MM.1S (cell line): ENCODE measurements at regions not wholly inside any gene's neighbourhood (a gene's known extent, or its start where the extent isn't known, plus 50 kb on each side); places are given as distances from the start of the nearest gene placed in this dataset.

Source experiments
- DNase-seq: peaks from one replicate; pipeline ENCODE4 v3.0.0-alpha.2; 2015
- H2AFZ ChIP-seq: fragments of 300-600 bp; sonication (generic); 2 replicates; pipeline ENCODE4 v1.6.0; 2016; ENCODE audit warnings: antibody characterized with exemption, low read length
- H3F3A ChIP-seq: fragments of 300-600 bp; sonication (generic); 2 replicates; pipeline ENCODE4 v1.6.1; 2016; ENCODE audit warnings: mild to moderate bottlenecking, antibody characterized with exemption, low read length, moderate library complexity, mixed read lengths; ENCODE audit not compliant: insufficient read depth
- H3K27ac ChIP-seq: fragments of 300-600 bp; sonication (generic); 2 replicates; pipeline ENCODE4 v1.5.1; 2016; ENCODE audit warnings: mild to moderate bottlenecking, low read length
- H3K27me3 ChIP-seq: fragments of 300-600 bp; sonication (generic); replicated peaks from 2 replicates; pipeline ENCODE4 v1.6.0; 2016; ENCODE audit warnings: low read length; ENCODE audit not compliant: insufficient read depth
- H3K36me3 ChIP-seq: fragments of 300-600 bp; sonication (generic); replicated peaks from 2 replicates; pipeline ENCODE4 v1.6.1; 2016; ENCODE audit warnings: mild to moderate bottlenecking, low read length, mixed read lengths; ENCODE audit not compliant: insufficient read depth
- H3K4me1 ChIP-seq: fragments of 300-600 bp; sonication (generic); 2 replicates; pipeline ENCODE4 v1.6.1; 2016; ENCODE audit warnings: low read length, mixed read lengths
- H3K4me2 ChIP-seq: fragments of 300-600 bp; sonication (generic); 2 replicates; pipeline ENCODE4 v1.6.0; 2016; ENCODE audit warnings: low read depth, low read length
- H3K4me3 ChIP-seq: fragments of 300-600 bp; sonication (generic); 2 replicates; pipeline ENCODE4 v1.5.1; 2016; ENCODE audit warnings: low read length, mixed read lengths
- H3K79me2 ChIP-seq: fragments of 300-600 bp; sonication (generic); 2 replicates; pipeline ENCODE4 v1.6.1; 2016; ENCODE audit warnings: mixed run types, low read length, mixed read lengths
- H3K9ac ChIP-seq: fragments of 300-600 bp; sonication (generic); 2 replicates; pipeline ENCODE4 v1.6.1; 2016; ENCODE audit warnings: low read length, mixed read lengths
- H3K9me2 ChIP-seq: fragments of 300-600 bp; sonication (generic); replicated peaks from 2 replicates; pipeline ENCODE4 v1.6.1; 2016; ENCODE audit warnings: mild to moderate bottlenecking, low read length, mixed read lengths; ENCODE audit not compliant: insufficient read depth
- H3K9me3 ChIP-seq: fragments of 300-600 bp; sonication (generic); replicated peaks from 2 replicates; pipeline ENCODE4 v1.6.1; 2016; ENCODE audit warnings: mild to moderate bottlenecking, low read length, mixed read lengths; ENCODE audit not compliant: insufficient read depth
- H4K20me1 ChIP-seq: fragments of 300-600 bp; sonication (generic); 2 replicates; pipeline ENCODE4 v1.6.1; 2016; ENCODE audit warnings: mild to moderate bottlenecking, low read length, moderate library complexity, mixed read lengths; ENCODE audit not compliant: insufficient read depth
- EZH2 ChIP-seq: fragments of 300-600 bp; sonication (generic); optimal IDR thresholded peaks from 2 replicates; pipeline ENCODE3; 2017; ENCODE audit warnings: low read depth, mild to moderate bottlenecking, antibody characterized with exemption, low read length, mixed read lengths
- EZH2phosphoT487 ChIP-seq: fragments of 300-600 bp; sonication (generic); IDR thresholded peaks from 2 replicates; pipeline ENCODE4 v1.6.1; 2018; ENCODE audit warnings: antibody characterized with exemption, low read length
- TF ChIP-seq, protein P1 (sequence below): fragments of 300-600 bp; sonication (generic); IDR thresholded peaks from 2 replicates; pipeline ENCODE4 v1.5.1; 2016; ENCODE audit warnings: antibody characterized with exemption, low read length, mixed read lengths

DNA sequence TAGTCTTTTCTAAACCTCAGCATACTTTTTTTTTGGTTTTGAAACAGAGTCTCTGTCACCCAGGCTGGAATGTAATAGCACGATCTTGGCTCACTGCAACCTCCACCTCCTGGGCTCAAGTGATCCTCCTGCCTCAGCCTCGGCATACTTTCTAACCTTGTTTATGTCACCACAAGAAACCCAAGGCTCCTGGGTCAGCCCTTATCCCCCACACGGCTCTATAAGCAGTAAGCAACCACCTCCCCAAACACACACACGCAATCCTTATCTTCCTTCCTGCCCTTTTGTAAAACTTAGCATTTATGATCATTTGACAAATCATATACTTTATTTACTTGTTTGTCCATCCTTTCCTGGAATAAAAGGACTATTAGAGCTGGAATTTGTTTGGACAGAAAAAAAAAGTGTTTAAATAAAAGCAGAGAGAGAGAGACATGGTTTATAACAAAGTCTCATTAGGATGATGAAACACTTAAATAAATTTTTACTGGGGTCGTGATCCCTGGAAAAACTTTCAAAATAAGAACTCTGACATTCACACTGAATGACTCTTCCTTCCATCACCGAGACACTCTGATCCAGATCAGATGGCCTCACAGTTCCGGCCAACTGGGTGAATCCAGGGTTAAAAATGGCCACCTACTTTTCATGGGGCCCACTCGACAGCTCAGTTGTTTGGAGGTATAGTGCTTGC, 72.7 kb upstream of the PIK3CG start:
- Histone ChIP-seq H3K9me2 (no peaks in the 10 kb centered on the region), H3K27me3 (no peaks in the 10 kb centered on the region), H3K4me3 (no peak overlapping the region), H3K4me1 (no peaks in the 10 kb centered on the region), H3K9ac (no peak overlapping the region), H3K4me2 (no peak overlapping the region), H3K36me3 (no peaks in the 10 kb centered on the region), H3K27ac (no peak overlapping the region), H3K9me3 (no peaks in the 10 kb centered on the region), H3F3A (no peaks in the 10 kb centered on the region), H4K20me1 (no peaks in the 10 kb centered on the region), H3K79me2 (no peaks in the 10 kb centered on the region), H2AFZ (no peak overlapping the region)
- TF ChIP-seq, protein P1, sequence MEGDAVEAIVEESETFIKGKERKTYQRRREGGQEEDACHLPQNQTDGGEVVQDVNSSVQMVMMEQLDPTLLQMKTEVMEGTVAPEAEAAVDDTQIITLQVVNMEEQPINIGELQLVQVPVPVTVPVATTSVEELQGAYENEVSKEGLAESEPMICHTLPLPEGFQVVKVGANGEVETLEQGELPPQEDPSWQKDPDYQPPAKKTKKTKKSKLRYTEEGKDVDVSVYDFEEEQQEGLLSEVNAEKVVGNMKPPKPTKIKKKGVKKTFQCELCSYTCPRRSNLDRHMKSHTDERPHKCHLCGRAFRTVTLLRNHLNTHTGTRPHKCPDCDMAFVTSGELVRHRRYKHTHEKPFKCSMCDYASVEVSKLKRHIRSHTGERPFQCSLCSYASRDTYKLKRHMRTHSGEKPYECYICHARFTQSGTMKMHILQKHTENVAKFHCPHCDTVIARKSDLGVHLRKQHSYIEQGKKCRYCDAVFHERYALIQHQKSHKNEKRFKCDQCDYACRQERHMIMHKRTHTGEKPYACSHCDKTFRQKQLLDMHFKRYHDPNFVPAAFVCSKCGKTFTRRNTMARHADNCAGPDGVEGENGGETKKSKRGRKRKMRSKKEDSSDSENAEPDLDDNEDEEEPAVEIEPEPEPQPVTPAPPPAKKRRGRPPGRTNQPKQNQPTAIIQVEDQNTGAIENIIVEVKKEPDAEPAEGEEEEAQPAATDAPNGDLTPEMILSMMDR: no peak
- no peak for TF ChIP-seq EZH2
- TF ChIP-seq EZH2phosphoT487: no peak
- DNase-seq: no peak

GRCh38 chr7:106793015-106793975, 71.8 kb upstream of the PIK3CG start:
- no peak overlapping the region for H3K27ac ChIP-seq
- H3K4me3 ChIP-seq: no peak overlapping the region
- no peaks in the 10 kb centered on the region for H3K79me2 ChIP-seq
- H3K27me3 ChIP-seq: no peaks in the 10 kb centered on the region
- H3K9ac ChIP-seq: no peak overlapping the region
- H3K36me3 ChIP-seq: no peaks in the 10 kb centered on the region
- H3F3A ChIP-seq: no peaks in the 10 kb centered on the region
- no peak overlapping the region for H2AFZ ChIP-seq
- no peak for TF ChIP-seq EZH2
- TF ChIP-seq, protein P1: peak; percentile 84
- TF ChIP-seq EZH2phosphoT487: no peak
- DNase-seq: peak; percentile 70
- no peak overlapping the region for H3K4me2 ChIP-seq
- no peaks in the 10 kb centered on the region for H3K9me3 ChIP-seq
- H4K20me1 ChIP-seq: no peaks in the 10 kb centered on the region
- H3K4me1 ChIP-seq: no peaks in the 10 kb centered on the region
- no peaks in the 10 kb centered on the region for H3K9me2 ChIP-seq

DNA sequence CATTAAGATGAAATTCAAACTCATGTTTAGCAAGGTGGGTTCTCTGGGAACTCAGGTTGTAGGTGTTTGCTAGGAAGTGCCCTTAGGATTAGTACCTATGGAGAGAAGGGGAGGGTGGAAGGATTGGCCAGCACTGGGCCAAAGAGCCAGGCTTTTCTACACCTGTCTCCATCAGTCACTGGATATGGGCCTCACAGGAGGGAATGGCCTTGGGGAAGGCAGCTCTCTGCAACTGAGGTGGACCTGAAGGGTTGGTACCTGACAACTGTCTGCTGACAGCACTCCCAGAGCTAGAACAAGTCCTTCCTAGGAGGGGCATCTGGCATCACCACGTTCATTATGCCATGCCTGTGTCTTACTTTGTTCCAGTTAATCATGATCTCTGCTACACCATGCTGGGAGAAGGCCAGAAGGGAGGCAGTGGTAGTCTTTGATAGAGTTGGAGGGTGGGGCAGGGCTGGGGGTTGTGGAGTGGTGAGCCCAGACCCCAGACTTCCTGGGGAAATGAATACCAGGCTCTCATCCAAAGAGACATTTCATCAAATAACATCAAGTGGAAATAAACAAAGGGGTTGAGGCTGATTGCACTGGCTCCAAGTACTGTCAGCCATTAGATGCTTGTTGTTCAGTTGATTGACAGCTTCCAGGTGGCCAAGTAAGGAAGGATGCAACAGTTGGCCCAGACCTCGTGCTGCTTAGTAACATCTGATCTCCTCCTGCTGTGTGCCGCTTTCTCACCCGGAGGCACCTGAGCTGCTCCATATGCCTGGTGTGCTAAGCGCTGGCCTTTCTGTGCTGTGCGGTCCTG, 70.6 kb upstream of the PIK3CG start:
- H3F3A ChIP-seq: no peaks in the 10 kb centered on the region
- no peak overlapping the region for H3K9ac ChIP-seq
- no peaks in the 10 kb centered on the region for H3K9me2 ChIP-seq
- H3K27ac ChIP-seq: no peak overlapping the region
- TF ChIP-seq, protein P1: no peak
- TF ChIP-seq EZH2phosphoT487 (no peak), EZH2 (no peak)
- H3K9me3 ChIP-seq: no peaks in the 10 kb centered on the region
- no peak overlapping the region for H2AFZ ChIP-seq
- no peaks in the 10 kb centered on the region for H3K4me1 ChIP-seq
- H3K79me2 ChIP-seq: no peaks in the 10 kb centered on the region
- H3K4me3 ChIP-seq: no peak overlapping the region
- no peak overlapping the region for H3K4me2 ChIP-seq
- DNase-seq: no peak
- H4K20me1 ChIP-seq: no peaks in the 10 kb centered on the region
- H3K36me3 ChIP-seq: no peaks in the 10 kb centered on the region
- no peaks in the 10 kb centered on the region for H3K27me3 ChIP-seq
